K562 (cell line): ENCODE measurements at regions not wholly inside any gene's neighbourhood (a gene's known extent, or its start where the extent isn't known, plus 50 kb on each side); places are given as distances from the start of the nearest gene placed in this dataset.

ENCODE experiments used
- ATF1 ChIP-seq, 2 experiments: fragments of 450-650 bp in 1 of 2; IDR thresholded peaks; 2 replicates each; pipeline ENCODE4 v1.6.1; 2016; ENCODE audit warnings: missing compliant biosample characterization in 1 of 2, missing genetic modification characterization in 1 of 2
- ELF4 ChIP-seq: fragments of 450-650 bp; formaldehyde crosslinking; IDR thresholded peaks from 2 replicates; pipeline ENCODE4 v1.4.0; 2022; ENCODE audit warnings: missing genetic modification characterization
- ETV6 ChIP-seq, 3 experiments: fragments of 150-350 bp in 1 of 3; sonication (generic) in 1 of 3; formaldehyde crosslinking in 1 of 3; IDR thresholded peaks; 2 replicates each; pipeline versions ENCODE4 v1.6.1 to v1.8.0; 2014 to 2022; ENCODE audit warnings: borderline replicate concordance in 2 of 3, low read depth in 2 of 3, antibody characterized with exemption in 1 of 3, low read length in 1 of 3, mild to moderate bottlenecking in 1 of 3, missing genetic modification reagents in 1 of 3
- HDAC1 ChIP-seq, 2 experiments: fragments of 450-650 bp; IDR thresholded peaks; 2 replicates each; pipeline ENCODE4 v1.6.1; 2016 to 2017; ENCODE audit warnings: inconsistent platforms in 1 of 2, mild to moderate bottlenecking in 1 of 2, moderate library complexity in 1 of 2
- HMG20A ChIP-seq: fragments of 450-650 bp; formaldehyde crosslinking; conservative IDR thresholded peaks from 2 replicates; pipeline ENCODE4 v1.4.0; 2020; ENCODE audit warnings: mild to moderate bottlenecking, mixed read lengths
- TCF3 ChIP-seq: sonication (generic); formaldehyde crosslinking; IDR thresholded peaks from 2 replicates; pipeline ENCODE4 v1.4.0; 2020; ENCODE audit warnings: mild to moderate bottlenecking, missing genetic modification reagents
- TRIM24 ChIP-seq, 2 experiments: fragments of 450-650 bp; IDR thresholded peaks; 2 replicates each; pipeline ENCODE4 v1.6.1; 2016
- ZNF143 ChIP-seq: sonication (generic); formaldehyde crosslinking; IDR thresholded peaks from 2 replicates; pipeline ENCODE4 v1.9.0; 2022; ENCODE audit warnings: mild to moderate bottlenecking, missing genetic modification reagents
- ZNF197 ChIP-seq: fragments of 200-800 bp; sonication (Bioruptor generic); IDR thresholded peaks from 2 replicates; pipeline ENCODE4 v1.6.1; 2016; ENCODE audit warnings: low read depth, missing genetic modification characterization, missing compliant biosample characterization
- ZNF316 ChIP-seq: fragments of 450-650 bp; IDR thresholded peaks from 2 replicates; pipeline ENCODE4 v1.6.1; 2016
- ZNF778 ChIP-seq: fragments of 450-650 bp; formaldehyde crosslinking; IDR thresholded peaks from 2 replicates; pipeline ENCODE4 v1.4.0; 2020; ENCODE audit warnings: mild to moderate bottlenecking, moderate library complexity
- TF ChIP-seq, protein P1 (sequence below): sonication (generic); formaldehyde crosslinking; IDR thresholded peaks from 2 replicates; pipeline ENCODE4 v1.4.0; 2020; ENCODE audit warnings: mild to moderate bottlenecking, missing genetic modification reagents
- TF ChIP-seq, protein P2 (sequence below): fragments of 450-650 bp; IDR thresholded peaks from 2 replicates; pipeline ENCODE4 v1.6.1; 2014; ENCODE audit warnings: low read depth, mild to moderate bottlenecking, moderate library complexity, borderline replicate concordance
- TF ChIP-seq, protein P3 (sequence below): fragments of 450-650 bp; IDR thresholded peaks from 2 replicates; pipeline ENCODE4 v1.6.1; 2017; ENCODE audit warnings: antibody characterized with exemption, mild to moderate bottlenecking
- TF ChIP-seq, protein P4 (sequence below): fragments of 450-650 bp; formaldehyde crosslinking; IDR thresholded peaks from 2 replicates; pipeline ENCODE4 v1.4.0; 2022; ENCODE audit warnings: missing genetic modification characterization
- TF ChIP-seq, protein P5 (sequence below): fragments of 450-650 bp; formaldehyde crosslinking; IDR thresholded peaks from 2 replicates; pipeline ENCODE4 v1.4.0; 2020; ENCODE audit warnings: mild to moderate bottlenecking, moderate library complexity

DNA sequence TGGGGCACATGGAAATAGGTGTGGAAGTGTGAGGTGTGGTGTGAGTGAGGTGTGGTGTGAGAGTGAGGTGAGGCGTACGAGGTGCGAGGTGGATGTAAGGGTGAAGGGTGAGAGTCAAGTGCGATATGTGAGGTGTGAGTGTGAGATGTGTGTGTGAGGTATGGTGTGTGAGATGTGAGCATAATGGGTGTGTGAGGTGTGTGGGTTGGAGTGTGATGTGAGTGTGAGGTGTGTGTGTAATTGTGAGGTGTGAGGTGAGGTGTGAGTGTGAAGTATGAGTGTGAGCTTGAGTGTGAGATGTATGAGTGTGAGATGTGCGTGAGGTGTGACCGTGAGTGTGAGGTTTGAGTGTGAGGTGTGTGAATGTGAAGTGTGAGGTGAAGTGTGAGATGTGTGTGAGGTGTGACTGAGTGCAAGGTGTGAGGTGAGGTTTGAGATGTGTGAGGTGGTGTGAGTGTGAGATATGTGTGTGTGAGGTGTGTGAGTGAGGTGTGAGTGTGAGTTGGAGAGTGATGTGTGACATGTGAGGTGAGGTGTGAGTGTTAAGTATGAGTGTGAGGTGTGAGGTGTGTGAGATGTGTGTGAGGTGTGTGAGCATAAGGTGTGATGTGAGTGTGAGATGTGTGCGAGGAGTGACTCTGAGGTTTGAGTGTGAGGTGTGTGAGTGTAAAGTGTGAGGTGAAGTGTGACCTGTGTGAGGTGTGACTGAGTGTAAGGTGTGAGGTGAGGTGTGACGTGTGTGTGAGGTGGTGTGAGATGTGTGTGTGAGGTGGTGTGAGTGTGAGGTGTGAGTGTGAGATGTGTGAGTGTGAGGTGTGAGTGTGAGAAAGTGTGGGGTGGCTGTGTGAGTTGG, 354.0 kb downstream of the FOXL1 start (continued):
- TF ChIP-seq, protein P1, sequence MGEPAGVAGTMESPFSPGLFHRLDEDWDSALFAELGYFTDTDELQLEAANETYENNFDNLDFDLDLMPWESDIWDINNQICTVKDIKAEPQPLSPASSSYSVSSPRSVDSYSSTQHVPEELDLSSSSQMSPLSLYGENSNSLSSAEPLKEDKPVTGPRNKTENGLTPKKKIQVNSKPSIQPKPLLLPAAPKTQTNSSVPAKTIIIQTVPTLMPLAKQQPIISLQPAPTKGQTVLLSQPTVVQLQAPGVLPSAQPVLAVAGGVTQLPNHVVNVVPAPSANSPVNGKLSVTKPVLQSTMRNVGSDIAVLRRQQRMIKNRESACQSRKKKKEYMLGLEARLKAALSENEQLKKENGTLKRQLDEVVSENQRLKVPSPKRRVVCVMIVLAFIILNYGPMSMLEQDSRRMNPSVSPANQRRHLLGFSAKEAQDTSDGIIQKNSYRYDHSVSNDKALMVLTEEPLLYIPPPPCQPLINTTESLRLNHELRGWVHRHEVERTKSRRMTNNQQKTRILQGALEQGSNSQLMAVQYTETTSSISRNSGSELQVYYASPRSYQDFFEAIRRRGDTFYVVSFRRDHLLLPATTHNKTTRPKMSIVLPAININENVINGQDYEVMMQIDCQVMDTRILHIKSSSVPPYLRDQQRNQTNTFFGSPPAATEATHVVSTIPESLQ (CRISPR knock-in tag), result no peak
- TF ChIP-seq TRIM24 (IDR thresholded peaks at IDR 0.05) (no peak), ELF4 (CRISPR knock-in tag) (0 out of 2 replicates have a peak, but pooled peaks have one; percentile 19), ETV6 (IDR thresholded peaks at IDR 0.05; ENCODE audit: borderline replicate concordance in 1 of 2, low read depth in 2 of 2, low read length in 1 of 2) (no peak), ETV6 (CRISPR knock-in tag; IDR thresholded peaks at IDR 0.05; ENCODE audit: borderline replicate concordance) (no peak), ATF1 (CRISPR knock-in tag; IDR thresholded peaks at IDR 0.05) (no peak), ATF1 (tag; IDR thresholded peaks at IDR 0.05) (no peak), ZNF143 (CRISPR knock-in tag) (no peak), ZNF778 (CRISPR knock-in tag) (no peak), HDAC1 (IDR thresholded peaks at IDR 0.05) (no peak), ZNF316 (no peak), ZNF197 (CRISPR knock-in tag) (no peak), TCF3 (CRISPR knock-in tag) (no peak), HMG20A (CRISPR knock-in tag) (no peak)
- TF ChIP-seq, protein P2, sequence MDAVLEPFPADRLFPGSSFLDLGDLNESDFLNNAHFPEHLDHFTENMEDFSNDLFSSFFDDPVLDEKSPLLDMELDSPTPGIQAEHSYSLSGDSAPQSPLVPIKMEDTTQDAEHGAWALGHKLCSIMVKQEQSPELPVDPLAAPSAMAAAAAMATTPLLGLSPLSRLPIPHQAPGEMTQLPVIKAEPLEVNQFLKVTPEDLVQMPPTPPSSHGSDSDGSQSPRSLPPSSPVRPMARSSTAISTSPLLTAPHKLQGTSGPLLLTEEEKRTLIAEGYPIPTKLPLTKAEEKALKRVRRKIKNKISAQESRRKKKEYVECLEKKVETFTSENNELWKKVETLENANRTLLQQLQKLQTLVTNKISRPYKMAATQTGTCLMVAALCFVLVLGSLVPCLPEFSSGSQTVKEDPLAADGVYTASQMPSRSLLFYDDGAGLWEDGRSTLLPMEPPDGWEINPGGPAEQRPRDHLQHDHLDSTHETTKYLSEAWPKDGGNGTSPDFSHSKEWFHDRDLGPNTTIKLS, result no peak
- TF ChIP-seq, protein P3, sequence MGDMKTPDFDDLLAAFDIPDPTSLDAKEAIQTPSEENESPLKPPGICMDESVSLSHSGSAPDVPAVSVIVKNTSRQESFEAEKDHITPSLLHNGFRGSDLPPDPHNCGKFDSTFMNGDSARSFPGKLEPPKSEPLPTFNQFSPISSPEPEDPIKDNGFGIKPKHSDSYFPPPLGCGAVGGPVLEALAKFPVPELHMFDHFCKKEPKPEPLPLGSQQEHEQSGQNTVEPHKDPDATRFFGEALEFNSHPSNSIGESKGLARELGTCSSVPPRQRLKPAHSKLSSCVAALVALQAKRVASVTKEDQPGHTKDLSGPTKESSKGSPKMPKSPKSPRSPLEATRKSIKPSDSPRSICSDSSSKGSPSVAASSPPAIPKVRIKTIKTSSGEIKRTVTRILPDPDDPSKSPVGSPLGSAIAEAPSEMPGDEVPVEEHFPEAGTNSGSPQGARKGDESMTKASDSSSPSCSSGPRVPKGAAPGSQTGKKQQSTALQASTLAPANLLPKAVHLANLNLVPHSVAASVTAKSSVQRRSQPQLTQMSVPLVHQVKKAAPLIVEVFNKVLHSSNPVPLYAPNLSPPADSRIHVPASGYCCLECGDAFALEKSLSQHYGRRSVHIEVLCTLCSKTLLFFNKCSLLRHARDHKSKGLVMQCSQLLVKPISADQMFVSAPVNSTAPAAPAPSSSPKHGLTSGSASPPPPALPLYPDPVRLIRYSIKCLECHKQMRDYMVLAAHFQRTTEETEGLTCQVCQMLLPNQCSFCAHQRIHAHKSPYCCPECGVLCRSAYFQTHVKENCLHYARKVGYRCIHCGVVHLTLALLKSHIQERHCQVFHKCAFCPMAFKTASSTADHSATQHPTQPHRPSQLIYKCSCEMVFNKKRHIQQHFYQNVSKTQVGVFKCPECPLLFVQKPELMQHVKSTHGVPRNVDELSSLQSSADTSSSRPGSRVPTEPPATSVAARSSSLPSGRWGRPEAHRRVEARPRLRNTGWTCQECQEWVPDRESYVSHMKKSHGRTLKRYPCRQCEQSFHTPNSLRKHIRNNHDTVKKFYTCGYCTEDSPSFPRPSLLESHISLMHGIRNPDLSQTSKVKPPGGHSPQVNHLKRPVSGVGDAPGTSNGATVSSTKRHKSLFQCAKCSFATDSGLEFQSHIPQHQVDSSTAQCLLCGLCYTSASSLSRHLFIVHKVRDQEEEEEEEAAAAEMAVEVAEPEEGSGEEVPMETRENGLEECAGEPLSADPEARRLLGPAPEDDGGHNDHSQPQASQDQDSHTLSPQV, result no peak
- TF ChIP-seq, protein P4, sequence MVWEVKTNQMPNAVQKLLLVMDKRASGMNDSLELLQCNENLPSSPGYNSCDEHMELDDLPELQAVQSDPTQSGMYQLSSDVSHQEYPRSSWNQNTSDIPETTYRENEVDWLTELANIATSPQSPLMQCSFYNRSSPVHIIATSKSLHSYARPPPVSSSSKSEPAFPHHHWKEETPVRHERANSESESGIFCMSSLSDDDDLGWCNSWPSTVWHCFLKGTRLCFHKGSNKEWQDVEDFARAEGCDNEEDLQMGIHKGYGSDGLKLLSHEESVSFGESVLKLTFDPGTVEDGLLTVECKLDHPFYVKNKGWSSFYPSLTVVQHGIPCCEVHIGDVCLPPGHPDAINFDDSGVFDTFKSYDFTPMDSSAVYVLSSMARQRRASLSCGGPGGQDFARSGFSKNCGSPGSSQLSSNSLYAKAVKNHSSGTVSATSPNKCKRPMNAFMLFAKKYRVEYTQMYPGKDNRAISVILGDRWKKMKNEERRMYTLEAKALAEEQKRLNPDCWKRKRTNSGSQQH (CRISPR knock-in tag), result peak; percentile 74; the same call in 1 of the 2 replicates
- TF ChIP-seq, protein P5, sequence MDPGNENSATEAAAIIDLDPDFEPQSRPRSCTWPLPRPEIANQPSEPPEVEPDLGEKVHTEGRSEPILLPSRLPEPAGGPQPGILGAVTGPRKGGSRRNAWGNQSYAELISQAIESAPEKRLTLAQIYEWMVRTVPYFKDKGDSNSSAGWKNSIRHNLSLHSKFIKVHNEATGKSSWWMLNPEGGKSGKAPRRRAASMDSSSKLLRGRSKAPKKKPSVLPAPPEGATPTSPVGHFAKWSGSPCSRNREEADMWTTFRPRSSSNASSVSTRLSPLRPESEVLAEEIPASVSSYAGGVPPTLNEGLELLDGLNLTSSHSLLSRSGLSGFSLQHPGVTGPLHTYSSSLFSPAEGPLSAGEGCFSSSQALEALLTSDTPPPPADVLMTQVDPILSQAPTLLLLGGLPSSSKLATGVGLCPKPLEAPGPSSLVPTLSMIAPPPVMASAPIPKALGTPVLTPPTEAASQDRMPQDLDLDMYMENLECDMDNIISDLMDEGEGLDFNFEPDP (CRISPR knock-in tag), result no peak
